ENCODE measurements at regions not wholly inside any gene's neighbourhood (a gene's known extent, or its start where the extent isn't known, plus 50 kb on each side); places are given as distances from the start of the nearest gene placed in this dataset.
A peak's percentile ranks its signal among the peaks of the same experiment; 100 is the strongest.

DNA sequence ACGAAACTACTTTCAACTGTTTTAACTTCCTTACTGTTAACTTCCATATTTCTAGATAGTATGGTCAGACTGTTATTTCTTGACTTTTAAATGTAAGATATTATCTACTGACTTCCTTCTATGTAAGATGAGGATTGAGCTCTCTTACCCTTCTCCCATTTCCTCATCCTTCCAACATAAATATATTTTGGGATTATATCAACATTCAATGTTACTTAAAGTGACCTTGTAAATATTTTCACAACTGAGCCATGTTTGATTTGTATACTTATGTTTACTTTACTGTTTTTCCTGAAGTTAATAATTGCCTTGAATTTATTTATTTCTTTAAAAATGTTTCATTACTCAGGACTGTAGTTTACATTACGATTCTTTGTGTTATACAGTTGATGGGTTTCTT is 148.7 kb downstream of the ZIC5 start:
- no peak for DNase-seq (ENCODE audit: low read depth)

DNA sequence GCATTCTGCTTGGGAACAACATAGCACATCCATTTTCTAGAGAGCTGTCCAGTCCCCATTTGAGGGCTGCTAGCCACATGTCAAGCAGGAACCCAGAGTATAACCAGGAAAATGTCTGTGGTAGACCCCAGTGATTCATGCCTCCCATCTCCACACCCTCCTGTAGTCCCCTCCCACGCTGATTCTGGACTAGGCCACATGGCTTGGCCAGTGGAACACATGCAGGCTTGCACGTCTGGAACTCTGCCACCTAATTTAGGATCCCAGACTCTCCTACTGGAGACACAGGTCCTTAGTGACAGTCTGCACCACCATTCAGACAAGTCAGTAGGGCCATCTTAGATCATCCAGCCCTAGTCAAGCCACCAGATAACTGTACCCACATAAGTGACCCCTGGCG is 149.8 kb downstream of the ZIC5 start:
- DNase-seq (ENCODE audit: low read depth): no peak

DNA sequence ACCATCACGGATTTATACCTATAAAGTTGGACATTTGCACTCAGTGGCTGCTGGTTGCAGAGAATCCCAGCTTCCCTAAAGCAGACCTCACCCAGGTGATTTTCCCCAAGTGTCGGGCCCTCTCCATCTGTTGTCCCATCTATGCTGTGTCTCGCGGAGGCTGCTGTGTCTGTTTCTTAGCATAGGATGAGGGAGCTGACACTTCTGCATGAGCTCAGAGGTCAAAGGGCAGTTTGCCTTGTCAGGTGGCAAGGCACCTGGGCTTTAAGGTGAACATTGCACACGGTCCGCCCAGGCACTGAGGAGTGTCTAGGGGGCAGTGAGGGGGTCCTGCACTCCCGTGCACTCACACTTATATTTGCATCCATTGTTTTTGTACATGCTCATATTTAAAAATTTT is 151.6 kb downstream of the ZIC5 start:
- no peak for DNase-seq (ENCODE audit: low read depth)

DNA sequence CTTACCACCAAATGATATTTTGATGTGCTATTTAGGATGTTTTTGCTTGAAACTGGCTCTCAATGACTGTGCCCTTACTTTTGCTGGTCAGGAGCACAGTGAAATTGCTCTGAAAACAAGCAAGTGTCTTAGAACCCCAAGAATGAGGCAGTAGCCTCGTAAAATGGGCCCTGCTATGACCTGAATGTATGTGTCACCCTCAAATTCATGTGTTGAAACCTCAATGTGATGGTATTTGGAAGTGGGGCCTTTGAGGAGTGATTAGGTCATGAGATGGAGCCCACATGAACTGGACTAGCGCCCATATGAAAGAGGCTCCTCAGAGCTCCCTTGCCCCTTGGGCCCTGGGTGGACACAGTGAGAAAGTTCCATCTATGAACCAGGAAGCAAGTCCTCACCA is 155.2 kb downstream of the ZIC5 start:
- DNase-seq (ENCODE audit: low read depth): no peak

DNA sequence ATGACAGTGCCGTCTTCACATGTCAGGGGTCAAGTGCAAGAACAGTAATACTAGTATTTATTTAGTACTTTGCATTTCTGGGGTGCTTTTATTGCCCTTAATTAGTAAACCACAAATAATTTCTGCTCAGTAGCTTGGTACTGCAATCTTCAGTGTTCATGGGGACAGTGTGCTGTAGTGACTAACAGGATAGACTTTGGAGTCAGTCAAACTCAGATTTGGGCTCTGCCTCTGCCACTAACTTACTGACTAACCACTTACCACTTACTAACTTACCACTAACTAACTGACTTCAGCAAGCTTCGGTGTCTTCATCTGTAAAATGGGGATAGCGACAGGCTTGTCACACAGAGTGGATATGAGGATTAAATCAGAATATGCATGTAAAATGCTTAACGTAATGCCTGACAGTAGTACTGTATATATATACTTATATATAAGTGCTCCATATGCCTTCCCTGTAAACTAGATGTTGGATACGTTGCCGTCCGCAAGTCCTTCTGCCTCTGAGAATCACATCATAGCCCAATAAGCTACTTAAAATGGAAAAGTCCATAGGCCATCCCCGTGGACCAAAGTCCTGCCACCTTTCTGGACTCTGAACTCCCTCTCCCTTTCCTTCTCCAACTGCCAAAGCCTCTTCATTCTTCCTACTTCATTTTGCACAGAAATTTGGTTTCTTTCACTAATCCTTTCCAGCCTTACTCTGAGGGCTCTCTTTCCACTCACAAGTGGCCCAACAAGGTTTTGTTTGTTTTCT is 158.1 kb downstream of the ZIC5 start:
- DNase-seq (ENCODE audit: low read depth): peak; percentile 2

DNA sequence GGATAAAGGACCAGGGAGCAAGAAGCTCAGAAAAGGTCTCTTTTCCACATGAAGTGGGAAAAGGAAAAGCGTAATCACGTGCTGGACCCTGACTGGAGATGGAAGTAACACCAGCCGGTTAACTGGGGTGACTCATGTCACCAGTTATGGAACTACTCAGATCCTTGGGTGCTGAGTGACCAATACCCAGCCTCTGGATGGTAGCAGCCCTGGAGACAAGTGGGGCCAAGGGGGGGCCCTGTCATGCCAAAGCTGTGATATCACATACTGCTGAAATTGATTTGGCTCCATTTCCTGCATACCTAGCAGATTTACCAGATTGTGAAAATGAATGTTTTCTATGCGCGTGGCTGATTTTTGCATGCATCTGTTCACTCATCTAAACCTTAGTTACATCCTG is 158.9 kb downstream of the ZIC5 start:
- DNase-seq (ENCODE audit: low read depth): peak; percentile 76

DNA sequence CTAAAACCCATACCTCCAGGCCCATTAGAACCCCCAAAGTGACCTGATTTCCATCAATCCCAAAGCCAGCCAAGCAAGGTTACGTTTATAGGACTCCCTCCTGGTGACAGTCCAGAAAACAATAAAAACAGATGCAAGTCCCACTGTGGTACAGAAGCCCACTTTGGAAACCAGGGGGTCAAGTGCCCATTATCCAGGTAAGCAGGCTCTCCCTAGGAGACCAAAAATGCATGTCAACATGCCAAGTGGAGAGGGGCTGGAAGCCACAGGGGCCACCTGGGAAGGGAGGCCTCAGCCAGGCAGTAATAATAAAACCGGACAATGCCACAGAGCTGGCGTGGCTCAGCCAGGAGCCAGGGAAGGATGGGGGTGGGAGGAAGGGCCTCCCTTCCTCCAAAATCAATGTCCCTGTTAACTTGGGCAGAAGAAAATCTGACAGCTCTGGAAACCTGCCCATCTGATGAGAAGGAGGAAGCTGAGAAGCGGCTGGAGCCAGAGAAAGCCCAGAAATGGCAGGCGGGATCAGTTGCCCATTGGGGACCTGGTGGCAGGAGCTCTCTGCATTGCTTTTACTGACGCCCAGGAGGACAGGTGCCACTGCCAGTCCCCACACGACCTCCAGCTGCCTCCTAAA is 160.4 kb downstream of the ZIC5 start:
- DNase-seq (ENCODE audit: low read depth): no peak

DNA sequence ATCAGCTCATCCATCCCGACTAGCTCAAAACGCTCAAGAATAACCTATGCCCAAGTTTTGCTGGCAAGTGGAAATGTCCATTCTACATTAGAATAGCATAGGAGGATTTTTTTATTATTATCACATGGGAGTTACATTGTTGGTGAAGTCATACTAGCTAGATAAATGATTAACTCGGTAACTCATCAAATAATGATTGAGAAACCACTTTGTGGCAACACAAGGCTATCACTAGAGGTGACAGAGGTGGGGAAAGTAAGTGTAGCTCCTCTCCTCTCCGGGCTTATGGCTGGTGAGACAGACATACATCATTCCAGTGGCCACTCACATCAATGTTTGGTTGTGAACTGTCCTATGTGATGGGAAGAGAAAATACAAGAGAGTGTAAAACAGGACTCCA is 161.6 kb downstream of the ZIC5 start:
- DNase-seq (ENCODE audit: low read depth): no peak

DNA sequence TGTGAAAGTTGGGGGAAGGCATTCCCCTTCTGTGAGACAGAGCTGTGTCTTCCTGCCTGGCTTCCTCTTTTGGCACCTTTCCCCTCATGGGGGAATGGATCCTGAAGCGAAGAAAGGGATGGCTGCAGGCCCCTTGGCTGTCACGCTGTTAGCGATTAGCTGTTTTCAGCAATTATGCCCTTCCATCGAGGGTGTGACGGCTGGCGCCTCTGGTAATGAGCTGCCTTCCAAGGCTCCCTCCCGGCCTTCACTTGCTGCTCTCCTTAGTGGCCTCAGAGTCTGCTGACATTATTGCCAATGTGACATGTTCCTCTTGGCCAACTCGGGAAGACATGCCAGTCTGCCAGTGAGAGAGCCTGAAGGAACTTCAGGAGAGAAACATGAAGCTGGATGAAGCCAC is 162.1 kb downstream of the ZIC5 start:
- DNase-seq (ENCODE audit: low read depth): no peak

DNA sequence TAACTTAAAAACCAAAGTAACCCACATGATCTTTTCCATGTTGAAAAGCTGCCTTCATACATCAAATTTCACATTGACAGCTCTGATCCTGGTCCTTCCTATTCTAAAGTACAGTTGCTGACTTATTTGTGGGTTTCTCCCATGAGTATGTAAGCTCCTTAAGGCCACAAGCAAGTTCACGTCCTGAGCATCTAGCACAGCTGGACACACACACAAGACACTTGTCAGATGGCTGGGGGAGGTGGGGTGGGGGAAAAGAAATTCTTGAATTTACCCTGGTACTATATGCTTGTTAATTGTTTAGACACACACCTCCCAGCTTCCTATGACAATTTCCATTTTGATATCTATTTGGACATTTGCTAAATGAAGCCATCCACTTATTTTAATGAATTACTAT is 162.8 kb downstream of the ZIC5 start:
- DNase-seq (ENCODE audit: low read depth): no peak

DNA sequence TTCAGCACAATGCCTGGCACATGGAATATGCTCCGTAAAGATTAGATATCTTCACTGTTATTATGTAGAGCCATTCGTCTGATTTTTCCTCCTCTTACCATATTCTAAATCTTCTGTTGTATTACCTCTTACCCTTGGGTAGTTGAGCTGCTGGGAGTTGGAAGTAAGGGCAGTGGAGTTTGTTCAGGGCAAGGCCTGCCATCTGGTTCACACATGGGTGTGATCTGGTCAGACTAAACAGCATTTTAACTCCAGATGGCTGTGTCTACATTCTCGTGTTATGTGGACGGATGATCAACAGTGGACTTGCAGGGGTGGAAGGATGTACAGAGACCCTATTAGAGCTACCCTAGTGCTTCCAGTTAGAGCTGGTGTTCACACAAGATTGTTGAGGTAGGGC is 164.9 kb downstream of the ZIC5 start:
- DNase-seq (ENCODE audit: low read depth): no peak

DNA sequence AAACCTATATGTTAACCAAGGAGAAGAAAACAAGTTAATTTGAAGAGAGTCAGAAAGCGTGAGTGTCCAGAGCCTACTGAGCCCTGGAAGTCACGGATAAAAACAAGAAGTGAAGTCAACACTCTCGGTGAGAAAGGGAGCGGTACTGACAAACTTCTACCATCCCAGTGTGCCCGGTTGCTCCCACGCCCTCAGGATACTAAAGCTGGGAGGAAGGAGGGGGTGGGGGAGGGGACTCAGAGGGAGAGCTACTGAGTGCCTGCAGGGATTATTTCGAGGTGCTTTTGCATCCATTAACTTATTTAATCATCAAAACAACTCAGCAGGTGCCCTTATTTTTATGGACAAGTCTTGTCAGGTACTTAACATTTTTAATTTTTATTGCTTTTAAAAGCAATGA is 166.2 kb downstream of the ZIC5 start:
- DNase-seq (ENCODE audit: low read depth): no peak

DNA sequence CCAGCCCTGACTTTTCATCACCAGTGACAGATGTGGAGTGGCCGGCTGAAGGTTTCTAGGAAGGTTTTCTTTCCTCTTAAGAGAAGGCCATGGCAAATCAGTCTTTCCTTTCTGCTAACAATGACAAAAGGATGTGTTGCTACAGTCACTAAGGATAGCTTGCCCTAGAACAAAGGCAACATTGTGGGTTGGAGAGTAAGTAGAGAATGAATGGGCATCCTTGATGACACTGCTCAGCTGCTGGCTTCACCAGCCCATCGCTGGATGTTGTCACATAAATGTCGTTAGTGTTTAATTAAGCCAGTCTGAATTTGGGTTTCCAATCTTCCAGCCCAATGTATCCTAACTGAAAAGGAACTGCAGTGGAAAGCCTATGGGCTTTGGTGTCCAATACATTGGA is 168.4 kb downstream of the ZIC5 start:
- DNase-seq (ENCODE audit: low read depth): no peak

DNA sequence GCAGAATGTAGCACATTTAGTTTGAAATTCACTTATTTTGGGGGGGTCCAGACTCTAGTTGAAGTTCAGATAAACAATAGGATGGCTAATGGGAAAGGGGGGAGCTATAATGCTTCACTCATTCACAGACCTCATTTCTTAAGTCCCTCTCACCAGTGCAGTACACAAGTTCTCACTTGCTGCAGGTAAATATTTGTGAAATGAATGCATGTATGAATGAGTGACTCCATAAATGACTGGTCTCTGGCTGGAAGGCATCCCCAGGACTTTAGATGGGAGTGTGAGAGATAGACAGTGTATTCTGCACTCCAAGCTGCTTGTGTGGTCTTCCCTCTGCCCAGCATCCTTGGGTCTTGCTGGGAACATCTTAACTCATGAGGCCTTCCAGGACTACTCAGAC is 169.2 kb downstream of the ZIC5 start:
- no peak for DNase-seq (ENCODE audit: low read depth)

DNA sequence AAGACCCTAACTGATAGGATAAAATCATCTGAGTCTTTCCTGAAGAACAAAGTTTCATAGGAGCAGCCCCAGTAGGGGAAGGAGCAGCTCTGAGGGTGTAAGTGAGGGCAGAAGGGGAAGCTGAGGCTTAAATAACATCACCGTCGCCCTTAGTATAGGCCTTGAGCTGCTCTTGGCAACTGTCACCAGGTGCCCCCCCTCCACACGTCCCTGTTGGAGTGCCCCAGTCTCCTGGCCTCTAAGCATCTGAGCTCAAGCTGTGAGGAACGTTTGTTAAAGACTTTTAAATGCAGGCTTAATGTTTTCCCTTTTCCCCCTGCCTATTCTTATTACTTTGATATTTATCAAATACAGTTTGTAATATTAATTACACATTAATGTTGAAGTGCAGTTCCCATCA is 170.6 kb downstream of the ZIC5 start:
- no peak for DNase-seq (ENCODE audit: low read depth)

DNA sequence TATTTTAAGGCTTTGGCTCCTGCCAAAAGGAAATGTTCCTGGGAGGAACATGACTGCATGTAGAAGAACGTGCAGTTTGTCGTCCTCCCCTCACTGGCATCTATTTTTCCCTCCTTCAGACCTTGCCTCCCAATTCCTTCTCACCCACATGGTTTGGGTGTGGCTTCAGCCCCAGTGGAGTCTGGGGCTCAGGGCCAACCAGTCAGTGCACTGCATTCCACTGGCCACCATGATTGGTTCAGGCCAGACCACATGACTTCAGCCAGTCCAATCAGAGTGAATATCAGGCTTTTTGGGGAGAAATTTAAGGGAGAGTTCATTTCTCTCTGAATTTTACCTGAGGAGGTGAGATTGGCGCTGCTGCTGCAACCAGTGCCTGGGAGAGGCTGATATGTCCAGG is 171.6 kb downstream of the ZIC5 start:
- DNase-seq (ENCODE audit: low read depth): no peak

DNA sequence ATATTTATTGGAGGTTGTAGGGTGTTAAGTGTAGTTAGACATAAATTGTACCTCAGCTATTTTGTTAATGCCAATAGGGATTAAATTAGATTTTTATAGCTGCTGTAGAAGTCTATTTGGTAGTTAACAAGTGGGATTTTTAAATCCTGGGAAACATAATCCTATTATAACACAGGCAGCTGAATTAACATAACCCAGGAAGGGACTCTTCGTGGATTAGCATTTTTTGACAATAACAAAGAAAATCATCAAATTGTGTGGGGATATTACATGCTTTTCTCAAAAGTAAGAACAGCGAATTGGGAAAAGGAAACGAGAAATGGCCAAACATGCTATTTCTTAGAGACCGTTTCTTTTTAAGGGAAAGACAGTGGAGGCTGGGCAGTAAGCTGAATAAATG is 172.8 kb downstream of the ZIC5 start:
- DNase-seq (ENCODE audit: low read depth): no peak

DNA sequence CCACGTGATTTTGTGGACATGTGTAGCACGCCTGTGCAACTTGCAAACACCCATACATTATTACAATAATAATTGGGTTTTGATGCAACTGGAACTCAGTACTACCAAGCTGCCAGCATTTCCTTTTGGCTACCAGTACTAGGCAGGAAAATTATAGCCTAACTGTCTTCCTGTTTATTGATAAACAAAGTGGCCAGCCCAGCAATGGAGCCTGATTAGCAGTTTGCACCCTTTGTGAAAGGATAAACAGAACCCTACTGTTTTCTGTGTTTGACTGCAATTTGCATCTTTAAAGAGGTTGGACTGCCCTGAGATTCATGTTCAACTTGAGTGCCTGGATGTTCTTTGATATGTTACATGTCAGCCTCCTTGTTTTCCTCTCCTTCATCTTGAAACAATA is 173.9 kb downstream of the ZIC5 start:
- no peak for DNase-seq (ENCODE audit: low read depth)

DNA sequence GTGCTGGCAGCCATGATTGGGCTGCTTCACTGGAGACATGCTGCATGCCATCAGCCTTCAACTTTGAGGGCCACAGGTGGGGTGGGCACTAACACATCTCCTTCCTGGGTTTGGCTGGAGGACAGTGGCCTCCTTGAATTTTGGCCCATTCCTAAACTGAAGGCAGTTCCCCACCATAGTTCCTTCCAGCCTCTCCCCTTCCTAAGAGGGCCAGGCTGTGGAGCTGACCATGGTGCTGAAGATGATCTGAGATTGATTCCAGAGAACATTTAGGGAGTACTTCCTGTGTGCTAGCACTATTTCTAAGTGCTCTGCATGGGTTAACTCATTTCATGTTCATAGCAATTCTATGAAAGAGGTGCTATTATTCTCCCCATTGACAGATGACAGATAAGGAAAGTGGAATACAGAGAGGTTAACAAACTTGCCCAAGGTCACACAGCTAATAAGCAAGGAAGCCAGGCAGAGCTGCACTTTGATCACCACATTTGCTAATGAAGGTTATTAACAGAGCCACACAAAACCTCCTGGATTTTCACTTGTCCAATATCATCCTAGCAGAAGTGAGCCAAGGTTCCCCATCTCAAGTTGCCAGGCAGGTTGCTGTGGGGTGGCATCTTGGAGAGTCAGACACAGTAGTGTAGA is 175.3 kb downstream of the ZIC5 start:
- DNase-seq (ENCODE audit: low read depth): peak; percentile 59

DNA sequence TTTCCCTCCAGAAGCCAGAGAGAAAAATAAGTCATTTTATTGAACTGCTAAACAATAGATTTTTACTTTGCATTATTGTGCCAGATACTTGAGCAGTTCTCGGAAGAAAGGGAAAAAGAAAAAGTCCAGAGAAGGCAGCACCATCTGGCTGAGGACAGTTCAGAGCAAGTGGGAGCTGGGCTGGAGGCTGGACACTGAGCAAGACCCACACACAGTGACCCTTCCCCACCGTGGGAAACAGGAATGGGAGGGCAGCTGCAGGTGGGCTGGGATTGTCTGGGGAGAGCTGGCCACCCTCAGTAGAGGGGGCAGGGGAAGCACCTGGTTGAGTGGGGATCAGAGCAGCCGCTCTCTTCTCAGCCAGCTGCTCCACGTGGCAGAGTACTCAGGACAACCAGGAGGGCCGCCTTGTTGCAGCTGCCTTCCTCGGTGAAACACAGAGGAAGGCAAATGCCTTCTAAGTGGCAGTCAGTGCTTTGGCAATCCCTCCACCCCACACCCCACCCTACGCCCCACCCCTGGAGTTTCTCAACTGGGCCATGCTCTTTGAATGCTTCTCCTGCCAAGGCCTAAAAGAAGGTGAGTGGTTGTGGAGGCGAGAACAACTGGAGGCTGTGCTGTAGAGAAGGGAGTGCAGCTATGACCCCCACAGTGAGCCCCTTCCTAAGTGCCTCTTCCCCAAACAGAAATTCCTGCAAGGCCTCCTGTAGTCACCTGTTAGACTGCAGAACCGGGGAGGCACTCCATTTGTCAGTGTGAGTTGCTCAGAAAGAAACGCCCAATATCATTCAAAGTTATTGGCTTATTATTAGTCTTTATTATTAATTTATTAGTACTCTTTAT is 179.3 kb downstream of the ZIC5 start:
- no peak for DNase-seq (ENCODE audit: low read depth)

DNA sequence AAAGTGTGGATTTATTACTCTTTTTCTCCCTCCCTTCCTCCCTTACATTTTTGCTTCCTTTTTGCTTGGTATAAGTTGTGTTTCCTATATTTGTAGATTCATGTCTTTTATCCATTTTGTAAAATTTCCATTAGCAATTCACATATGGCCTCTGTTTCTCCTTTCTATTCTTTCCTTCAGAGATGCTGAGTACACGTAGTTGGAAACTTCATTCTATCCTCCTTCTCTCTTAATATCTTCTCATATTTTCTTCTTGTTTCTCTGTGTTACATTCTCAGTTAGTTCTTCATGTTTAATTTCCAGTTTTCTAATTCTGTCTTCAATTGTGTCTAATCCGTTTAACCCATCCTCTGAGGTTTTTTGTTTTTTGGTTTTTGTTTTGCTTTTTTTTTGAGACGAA is 188.9 kb downstream of the ZIC5 start:
- DNase-seq (ENCODE audit: low read depth): no peak

DNA sequence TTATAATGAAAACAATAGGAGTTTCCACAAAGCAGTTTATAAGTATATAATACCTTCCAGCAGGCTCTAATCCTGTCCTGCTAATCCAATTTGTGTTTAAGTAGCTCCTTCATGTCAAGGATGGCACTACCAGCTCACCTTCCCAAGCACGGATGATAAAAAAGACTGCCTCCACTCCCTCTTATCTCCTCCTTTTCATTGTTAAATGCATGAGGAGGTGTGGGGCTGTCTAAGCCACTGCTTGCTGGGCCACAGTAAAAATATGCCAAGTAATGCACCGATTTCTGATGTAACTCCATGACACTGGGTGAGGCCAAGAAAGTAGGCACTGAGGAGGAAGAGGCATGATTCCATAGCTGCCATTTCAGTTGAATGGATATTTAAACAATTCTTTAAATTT is 193.1 kb downstream of the ZIC5 start:
- DNase-seq (ENCODE audit: low read depth): no peak

DNA sequence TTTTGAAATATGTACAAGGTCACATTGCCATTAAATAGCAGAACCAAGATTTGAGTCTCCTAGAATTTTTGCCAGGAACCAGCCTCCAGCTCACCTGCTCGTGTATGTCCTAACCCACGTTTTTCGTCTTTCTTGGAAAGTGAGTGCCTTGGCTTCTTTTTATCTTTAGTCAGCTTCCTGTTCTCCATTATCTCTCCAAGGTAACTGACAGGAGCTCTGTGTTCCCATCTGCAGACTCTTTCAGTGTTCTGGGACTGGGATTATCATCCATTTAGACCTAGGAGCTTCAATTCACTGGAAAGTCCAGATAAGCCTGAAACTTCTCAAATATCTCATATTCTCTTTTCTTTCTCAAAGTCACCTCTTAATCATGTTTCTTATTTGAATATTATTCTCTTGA is 193.7 kb downstream of the ZIC5 start:
- no peak for DNase-seq (ENCODE audit: low read depth)
